ENCODE measurements at regions not wholly inside any gene's neighbourhood (a gene's known extent, or its start where the extent isn't known, plus 50 kb on each side); places are given as distances from the start of the nearest gene placed in this dataset.

GRCh38 chr5:152072091-152072490 is 147.4 kb upstream of the GLRA1 start:
- FAIRE-seq, result no peak
- no peaks in the 10 kb centered on the region for H3K4me1 ChIP-seq
- no peaks in the 10 kb centered on the region for H3K9me3 ChIP-seq
- TF ChIP-seq CHD2 (IDR thresholded peaks at IDR 0.05; ENCODE audit: low read length, partially characterized antibody) (no peak), NR3C1 (IDR thresholded peaks at IDR 0.05) (no peak), RARB (CRISPR knock-in tag; IDR thresholded peaks at IDR 0.05) (no peak), PHF8 (IDR thresholded peaks at IDR 0.05; ENCODE audit: borderline replicate concordance, low read depth) (no peak), ZFP36 (IDR thresholded peaks at IDR 0.05; ENCODE audit: borderline replicate concordance, partially characterized antibody) (no peak), CTCF (IDR thresholded peaks at IDR 0.05) (no peak), ATOH8 (CRISPR knock-in tag; IDR thresholded peaks at IDR 0.05; ENCODE audit: low read depth) (no peak), USF2 (IDR thresholded peaks at IDR 0.05) (no peak), HOXB13 (CRISPR knock-in tag; IDR thresholded peaks at IDR 0.05; ENCODE audit: low read depth) (no peak), RFX5 (IDR thresholded peaks at IDR 0.05) (no peak), POLR2AphosphoS2 (conservative IDR thresholded peaks at IDR 0.05; ENCODE audit: low read length) (no peak)
- ChIA-PET CTCF (no interaction called here), POLR2A (no interaction called here)
- H3K4me3 ChIP-seq, result no peak overlapping the region
- 0% methylated on average over 2 of the region's 2 CpGs for WGBS (ENCODE audit: missing lambda C conversion rate)
- no peak overlapping the region for H3K27ac ChIP-seq
- H3K4me2 ChIP-seq, result no peak overlapping the region
- DNase-seq (ENCODE audit: low read depth in 1 of 2, low spot score in 1 of 2), result no peak
- ATAC-seq, result no peak

GRCh38 chr5:152070591-152070990 is 145.9 kb upstream of the GLRA1 start:
- Histone ChIP-seq H3K4me1 (no peaks in the 10 kb centered on the region), H3K27ac (no peak overlapping the region), H3K4me3 (no peak overlapping the region), H3K9me3 (no peaks in the 10 kb centered on the region), H3K4me2 (no peak overlapping the region)
- ATAC-seq (no peak), DNase-seq (ENCODE audit: low read depth in 1 of 2, low spot score in 1 of 2) (no peak), FAIRE-seq (no peak)
- TF ChIP-seq HMGXB4 (CRISPR knock-in tag; IDR thresholded peaks at IDR 0.05; ENCODE audit: borderline replicate concordance) (no peak), CHD2 (IDR thresholded peaks at IDR 0.05; ENCODE audit: low read length, partially characterized antibody) (no peak), ELK1 (IDR thresholded peaks at IDR 0.05; ENCODE audit: low read depth, low read length) (no peak), MYC (IDR thresholded peaks at IDR 0.05; ENCODE audit: borderline replicate concordance, low read length) (no peak), KDM1A (IDR thresholded peaks at IDR 0.05; ENCODE audit: low read depth) (no peak)
- 21% methylated on average over 2 of the region's 2 CpGs for WGBS (ENCODE audit: missing lambda C conversion rate)
- POLR2A ChIA-PET, result no interaction called here
- CTCF ChIA-PET, result no interaction called here

- no peak overlapping the region for H3K27ac ChIP-seq
- ATAC-seq, result no peak
- ChIA-PET POLR2A (no interaction called here), CTCF (no interaction called here)
- 0% methylated on average over 3 of the region's 3 CpGs for WGBS (ENCODE audit: missing lambda C conversion rate)
- DNase-seq (ENCODE audit: low read depth in 1 of 2, low spot score in 1 of 2), result no peak
- H3K4me1 ChIP-seq, result no peaks in the 10 kb centered on the region
- no peaks in the 10 kb centered on the region for H3K9me3 ChIP-seq
- no peak overlapping the region for H3K4me3 ChIP-seq
- FAIRE-seq, result no peak
- no peak overlapping the region for H3K4me2 ChIP-seq
- no peak for TF ChIP-seq JUN (IDR thresholded peaks at IDR 0.05)
- no peak for TF ChIP-seq EHF (CRISPR knock-in tag; IDR thresholded peaks at IDR 0.05)
- no peak for TF ChIP-seq ZFP36 (IDR thresholded peaks at IDR 0.05; ENCODE audit: borderline replicate concordance, partially characterized antibody)
- no peak for TF ChIP-seq MAZ (IDR thresholded peaks at IDR 0.05; ENCODE audit: borderline replicate concordance, low read depth, low read length)
- TF ChIP-seq BCL3 (IDR thresholded peaks at IDR 0.05), result no peak
- TF ChIP-seq RCOR1 (IDR thresholded peaks at IDR 0.05; ENCODE audit: low read depth, low read length), result no peak
- TF ChIP-seq RAD21 (conservative IDR thresholded peaks at IDR 0.05 in 1 of 2, IDR thresholded peaks at IDR 0.05 in 1 of 2), result no peak
- TF ChIP-seq RNF2 (IDR thresholded peaks at IDR 0.05; ENCODE audit: borderline replicate concordance, low read depth), result no peak
- TF ChIP-seq HES2 (IDR thresholded peaks at IDR 0.05), result no peak
- no peak for TF ChIP-seq KDM5A (IDR thresholded peaks at IDR 0.05)
- TF ChIP-seq CBX8 (IDR thresholded peaks at IDR 0.05), result no peak
- TF ChIP-seq FOXS1 (CRISPR knock-in tag; IDR thresholded peaks at IDR 0.05), result no peak
- TF ChIP-seq JUNB (IDR thresholded peaks at IDR 0.05), result no peak
Measured at GRCh38 chr5:152066784-152067183, 142.1 kb upstream of the GLRA1 start.
